Liver (tissue), 8 donors: ENCODE measurements at regions not wholly inside any gene's neighbourhood (a gene's known extent, or its start where the extent isn't known, plus 50 kb on each side); places are given as distances from the start of the nearest gene placed in this dataset.

ENCODE experiments used
- DNase-seq: peaks from one replicate; pipeline ENCODE4 v3.0.0-alpha.2; 2017; ENCODE audit warnings: low spot score
- H3K27ac ChIP-seq, 2 donors: one replicate each; pipeline ENCODE4 v1.7.0; 2013; ENCODE audit warnings: inconsistent platforms in 2 of 2, low read length in 2 of 2, control low read depth in 1 of 2, low read depth in 1 of 2, mild to moderate bottlenecking in 1 of 2
- H3K27me3 ChIP-seq, 4 donors: one replicate each; pipeline versions ENCODE4 v1.6.1 to v1.7.0; 2013; ENCODE audit warnings: low read length in 3 of 4, inconsistent platforms in 1 of 4, mild to moderate bottlenecking in 1 of 4, moderate library complexity in 1 of 4; ENCODE audit not compliant: control insufficient read depth in 4 of 4, insufficient read depth in 4 of 4
- H3K36me3 ChIP-seq, 4 donors: one replicate each; pipeline versions ENCODE4 v1.6.1 to v1.7.0; 2013; ENCODE audit warnings: low read length in 3 of 4, mild to moderate bottlenecking in 3 of 4, low read depth in 1 of 4, moderate library complexity in 1 of 4; ENCODE audit not compliant: control insufficient read depth in 4 of 4, insufficient read depth in 3 of 4
- H3K4me1 ChIP-seq, 4 donors: one replicate each; pipeline versions ENCODE4 v1.6.1 to v1.7.0; 2013; ENCODE audit warnings: low read length in 3 of 4, mild to moderate bottlenecking in 3 of 4, moderate library complexity in 1 of 4; ENCODE audit not compliant: control insufficient read depth in 4 of 4, insufficient read depth in 4 of 4
- H3K4me3 ChIP-seq, 3 donors: one replicate each; pipeline versions ENCODE4 v1.6.1 to v1.7.0; 2013; ENCODE audit warnings: low read length in 3 of 3, control low read depth in 1 of 3, low read depth in 1 of 3, mild to moderate bottlenecking in 1 of 3
- H3K9ac ChIP-seq, 2 donors: one replicate each; pipeline ENCODE4 v1.7.0; 2013; ENCODE audit warnings: low read length in 2 of 2, mild to moderate bottlenecking in 2 of 2, moderate library complexity in 2 of 2, control low read depth in 1 of 2, low read depth in 1 of 2
- H3K9me3 ChIP-seq, 4 donors: one replicate each; pipeline versions ENCODE4 v1.6.1 to v1.7.0; 2013; ENCODE audit warnings: low read length in 3 of 4; ENCODE audit not compliant: control insufficient read depth in 4 of 4
- FOXA1 ChIP-seq: IDR thresholded peaks from 2 replicates; pipeline ENCODE4 v1.6.1; 2016; ENCODE audit warnings: antibody characterized with exemption
- FOXA2 ChIP-seq: IDR thresholded peaks from 2 replicates; pipeline ENCODE4 v1.6.1; 2016; ENCODE audit warnings: antibody characterized with exemption
- GABPA ChIP-seq, 2 donors: IDR thresholded peaks in 1 of 2; conservative IDR thresholded peaks in 1 of 2; 2 replicates each; pipeline ENCODE4 v1.6.1; 2016; ENCODE audit warnings: antibody characterized with exemption in 2 of 2, mild to moderate bottlenecking in 1 of 2, moderate library complexity in 1 of 2
- HNF4A ChIP-seq, 2 donors: conservative IDR thresholded peaks; 2 replicates each; pipeline ENCODE4 v1.6.1; 2016; ENCODE audit warnings: antibody characterized with exemption in 2 of 2, mild to moderate bottlenecking in 2 of 2
- HNF4G ChIP-seq: IDR thresholded peaks from 2 replicates; pipeline ENCODE4 v1.6.1; 2016; ENCODE audit warnings: antibody characterized with exemption
- NR2F2 ChIP-seq: IDR thresholded peaks from 2 replicates; pipeline ENCODE4 v1.6.1; 2016; ENCODE audit warnings: antibody characterized with exemption
- RXRA ChIP-seq, 2 donors: IDR thresholded peaks; 2 replicates each; pipeline ENCODE4 v1.6.1; 2017 to 2018; ENCODE audit warnings: antibody characterized with exemption in 2 of 2, mild to moderate bottlenecking in 1 of 2
- SP1 ChIP-seq: IDR thresholded peaks from 2 replicates; pipeline ENCODE4 v1.6.1; 2018; ENCODE audit warnings: antibody characterized with exemption, mild to moderate bottlenecking
- YY1 ChIP-seq: IDR thresholded peaks from 2 replicates; pipeline ENCODE4 v1.6.1; 2016; ENCODE audit warnings: antibody characterized with exemption, mild to moderate bottlenecking
- WGBS: extraction: QIAGEN DNeasy Blood & Tissue Kit; methylation state at CpG from one replicate; pipeline ENCODE4 v1.1.7; 2013; 5-methylcytosine and 5-hydroxymethylcytosine counted together
- TF ChIP-seq, protein P1 (sequence below): fragments of 150-350 bp; IDR thresholded peaks from 2 replicates; pipeline ENCODE4 v1.5.1; 2017; ENCODE audit warnings: improper control_type of control experiment, low read depth, low read length; ENCODE audit not compliant: missing input control
- TF ChIP-seq, protein P2 (sequence below): IDR thresholded peaks from 2 replicates; pipeline ENCODE4 v1.6.1; 2016; ENCODE audit warnings: antibody characterized with exemption
- TF ChIP-seq, protein P3 (sequence below): IDR thresholded peaks from 2 replicates; pipeline ENCODE4 v1.6.1; 2016; ENCODE audit warnings: antibody characterized with exemption
- TF ChIP-seq, protein P4 (sequence below): IDR thresholded peaks from 2 replicates; pipeline ENCODE4 v1.6.1; 2016; ENCODE audit warnings: antibody characterized with exemption, mild to moderate bottlenecking
- TF ChIP-seq, protein P5 (sequence below): IDR thresholded peaks from 2 replicates; pipeline ENCODE4 v1.6.1; 2016; ENCODE audit warnings: antibody characterized with exemption
- donor health status: healthy.
- donor health status: healthy.
- donor health status: healthy.
- donor health status: healthy.
- donor health status: healthy.

DNA sequence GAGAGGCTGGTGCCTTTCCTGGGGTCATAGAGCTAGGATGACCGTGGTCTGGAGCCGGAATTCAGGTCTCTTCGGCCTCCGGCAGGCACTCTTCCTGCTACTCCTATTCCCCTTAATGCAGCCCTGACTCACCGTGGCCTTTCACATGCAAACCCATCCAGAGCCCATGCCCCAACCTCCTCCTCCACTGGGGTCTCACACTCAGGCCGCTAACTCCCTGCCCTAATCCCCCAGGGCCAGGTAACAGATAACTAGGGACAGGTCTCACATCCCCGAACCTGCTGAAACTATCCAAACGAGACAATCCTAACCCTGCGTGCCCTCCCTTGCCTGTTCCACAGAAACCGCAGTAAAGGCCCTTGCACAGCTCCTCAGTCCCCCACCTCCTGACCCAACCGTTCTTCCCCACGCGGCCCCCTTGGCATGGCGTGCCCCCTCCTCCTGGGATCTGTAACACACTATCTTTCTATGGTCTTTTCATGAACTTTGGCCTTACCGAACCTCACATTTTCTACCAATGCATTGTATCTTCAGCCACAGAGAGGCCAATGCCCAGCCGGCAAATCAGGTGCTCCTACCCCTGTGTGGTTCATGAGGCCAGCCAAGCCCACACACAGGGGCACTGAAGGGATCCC is 245.4 kb upstream of the EXOC2 start:
- no peak overlapping the region for H3K4me3 ChIP-seq
- no peak overlapping the region for H3K27ac ChIP-seq
- 89% methylated on average over 16 of the region's 16 CpGs for WGBS
- no peak for DNase-seq
- H3K4me1 ChIP-seq: no peaks in the 10 kb centered on the region
- TF ChIP-seq, protein P1, sequence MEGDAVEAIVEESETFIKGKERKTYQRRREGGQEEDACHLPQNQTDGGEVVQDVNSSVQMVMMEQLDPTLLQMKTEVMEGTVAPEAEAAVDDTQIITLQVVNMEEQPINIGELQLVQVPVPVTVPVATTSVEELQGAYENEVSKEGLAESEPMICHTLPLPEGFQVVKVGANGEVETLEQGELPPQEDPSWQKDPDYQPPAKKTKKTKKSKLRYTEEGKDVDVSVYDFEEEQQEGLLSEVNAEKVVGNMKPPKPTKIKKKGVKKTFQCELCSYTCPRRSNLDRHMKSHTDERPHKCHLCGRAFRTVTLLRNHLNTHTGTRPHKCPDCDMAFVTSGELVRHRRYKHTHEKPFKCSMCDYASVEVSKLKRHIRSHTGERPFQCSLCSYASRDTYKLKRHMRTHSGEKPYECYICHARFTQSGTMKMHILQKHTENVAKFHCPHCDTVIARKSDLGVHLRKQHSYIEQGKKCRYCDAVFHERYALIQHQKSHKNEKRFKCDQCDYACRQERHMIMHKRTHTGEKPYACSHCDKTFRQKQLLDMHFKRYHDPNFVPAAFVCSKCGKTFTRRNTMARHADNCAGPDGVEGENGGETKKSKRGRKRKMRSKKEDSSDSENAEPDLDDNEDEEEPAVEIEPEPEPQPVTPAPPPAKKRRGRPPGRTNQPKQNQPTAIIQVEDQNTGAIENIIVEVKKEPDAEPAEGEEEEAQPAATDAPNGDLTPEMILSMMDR: no peak
- TF ChIP-seq, protein P2, sequence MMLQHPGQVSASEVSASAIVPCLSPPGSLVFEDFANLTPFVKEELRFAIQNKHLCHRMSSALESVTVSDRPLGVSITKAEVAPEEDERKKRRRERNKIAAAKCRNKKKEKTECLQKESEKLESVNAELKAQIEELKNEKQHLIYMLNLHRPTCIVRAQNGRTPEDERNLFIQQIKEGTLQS: no peak
- TF ChIP-seq SP1: no peak
- no peak for TF ChIP-seq HNF4A (conservative IDR thresholded peaks at IDR 0.05)
- no peak for TF ChIP-seq YY1
- TF ChIP-seq, protein P3, sequence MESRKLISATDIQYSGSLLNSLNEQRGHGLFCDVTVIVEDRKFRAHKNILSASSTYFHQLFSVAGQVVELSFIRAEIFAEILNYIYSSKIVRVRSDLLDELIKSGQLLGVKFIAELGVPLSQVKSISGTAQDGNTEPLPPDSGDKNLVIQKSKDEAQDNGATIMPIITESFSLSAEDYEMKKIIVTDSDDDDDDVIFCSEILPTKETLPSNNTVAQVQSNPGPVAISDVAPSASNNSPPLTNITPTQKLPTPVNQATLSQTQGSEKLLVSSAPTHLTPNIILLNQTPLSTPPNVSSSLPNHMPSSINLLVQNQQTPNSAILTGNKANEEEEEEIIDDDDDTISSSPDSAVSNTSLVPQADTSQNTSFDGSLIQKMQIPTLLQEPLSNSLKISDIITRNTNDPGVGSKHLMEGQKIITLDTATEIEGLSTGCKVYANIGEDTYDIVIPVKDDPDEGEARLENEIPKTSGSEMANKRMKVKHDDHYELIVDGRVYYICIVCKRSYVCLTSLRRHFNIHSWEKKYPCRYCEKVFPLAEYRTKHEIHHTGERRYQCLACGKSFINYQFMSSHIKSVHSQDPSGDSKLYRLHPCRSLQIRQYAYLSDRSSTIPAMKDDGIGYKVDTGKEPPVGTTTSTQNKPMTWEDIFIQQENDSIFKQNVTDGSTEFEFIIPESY: no peak
- no peak for TF ChIP-seq FOXA2
- no peak for TF ChIP-seq RXRA (IDR thresholded peaks at IDR 0.05)
- TF ChIP-seq, protein P4, sequence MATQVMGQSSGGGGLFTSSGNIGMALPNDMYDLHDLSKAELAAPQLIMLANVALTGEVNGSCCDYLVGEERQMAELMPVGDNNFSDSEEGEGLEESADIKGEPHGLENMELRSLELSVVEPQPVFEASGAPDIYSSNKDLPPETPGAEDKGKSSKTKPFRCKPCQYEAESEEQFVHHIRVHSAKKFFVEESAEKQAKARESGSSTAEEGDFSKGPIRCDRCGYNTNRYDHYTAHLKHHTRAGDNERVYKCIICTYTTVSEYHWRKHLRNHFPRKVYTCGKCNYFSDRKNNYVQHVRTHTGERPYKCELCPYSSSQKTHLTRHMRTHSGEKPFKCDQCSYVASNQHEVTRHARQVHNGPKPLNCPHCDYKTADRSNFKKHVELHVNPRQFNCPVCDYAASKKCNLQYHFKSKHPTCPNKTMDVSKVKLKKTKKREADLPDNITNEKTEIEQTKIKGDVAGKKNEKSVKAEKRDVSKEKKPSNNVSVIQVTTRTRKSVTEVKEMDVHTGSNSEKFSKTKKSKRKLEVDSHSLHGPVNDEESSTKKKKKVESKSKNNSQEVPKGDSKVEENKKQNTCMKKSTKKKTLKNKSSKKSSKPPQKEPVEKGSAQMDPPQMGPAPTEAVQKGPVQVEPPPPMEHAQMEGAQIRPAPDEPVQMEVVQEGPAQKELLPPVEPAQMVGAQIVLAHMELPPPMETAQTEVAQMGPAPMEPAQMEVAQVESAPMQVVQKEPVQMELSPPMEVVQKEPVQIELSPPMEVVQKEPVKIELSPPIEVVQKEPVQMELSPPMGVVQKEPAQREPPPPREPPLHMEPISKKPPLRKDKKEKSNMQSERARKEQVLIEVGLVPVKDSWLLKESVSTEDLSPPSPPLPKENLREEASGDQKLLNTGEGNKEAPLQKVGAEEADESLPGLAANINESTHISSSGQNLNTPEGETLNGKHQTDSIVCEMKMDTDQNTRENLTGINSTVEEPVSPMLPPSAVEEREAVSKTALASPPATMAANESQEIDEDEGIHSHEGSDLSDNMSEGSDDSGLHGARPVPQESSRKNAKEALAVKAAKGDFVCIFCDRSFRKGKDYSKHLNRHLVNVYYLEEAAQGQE: no peak
- no peak for TF ChIP-seq HNF4G
- TF ChIP-seq NR2F2: no peak
- no peak for TF ChIP-seq FOXA1
- peaks cover 0 to 2% (median 0%) of the 10 kb centered on the region in 4 donors for H3K9me3 ChIP-seq
- no peak overlapping the region for H3K9ac ChIP-seq
- peaks cover 0 to 4% (median 0%) of the 10 kb centered on the region in 4 donors for H3K27me3 ChIP-seq
- H3K36me3 ChIP-seq: no peaks in the 10 kb centered on the region

DNA sequence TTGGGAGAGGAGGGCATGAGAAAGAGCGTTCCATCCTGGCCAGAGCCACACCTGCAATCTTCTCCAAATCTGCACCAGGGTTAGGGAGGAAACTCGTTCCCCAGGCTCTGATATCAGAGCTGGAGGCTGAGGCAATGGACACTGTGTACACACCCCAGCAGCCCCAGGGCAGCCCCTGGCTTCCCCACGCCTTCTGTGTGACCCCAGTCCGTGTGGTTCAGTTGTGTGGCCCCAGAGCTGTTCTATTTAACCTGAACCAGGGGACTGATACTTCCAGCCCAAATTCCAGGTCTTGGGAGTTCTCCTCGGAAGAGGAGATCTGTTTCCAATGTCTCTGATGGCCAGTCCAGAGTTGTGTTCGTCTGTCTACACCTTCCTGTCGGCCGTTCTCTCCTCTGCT is 242.6 kb upstream of the EXOC2 start:
- 63% methylated on average over 8 of the region's 8 CpGs for WGBS
- Histone ChIP-seq H3K4me3 (no peak overlapping the region), H3K9ac (no peak overlapping the region), H3K9me3 (no peaks in the 10 kb centered on the region), H3K4me1 (no peaks in the 10 kb centered on the region), H3K27ac (no peak overlapping the region), H3K27me3 (peaks cover 0 to 4% (median 0%) of the 10 kb centered on the region in 4 donors), H3K36me3 (no peaks in the 10 kb centered on the region)
- TF ChIP-seq GABPA (IDR thresholded peaks at IDR 0.05 in 1 of 2, conservative IDR thresholded peaks at IDR 0.05 in 1 of 2) (no peak), RXRA (IDR thresholded peaks at IDR 0.05) (no peak), FOXA1 (no peak), NR2F2 (no peak), HNF4G (no peak), YY1 (no peak)
- TF ChIP-seq, protein P1: no peak
- TF ChIP-seq, protein P5, sequence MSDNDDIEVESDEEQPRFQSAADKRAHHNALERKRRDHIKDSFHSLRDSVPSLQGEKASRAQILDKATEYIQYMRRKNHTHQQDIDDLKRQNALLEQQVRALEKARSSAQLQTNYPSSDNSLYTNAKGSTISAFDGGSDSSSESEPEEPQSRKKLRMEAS: no peak
- TF ChIP-seq, protein P2: no peak
- DNase-seq: no peak
